NOMO-1 treated with dmso at 0.1 percent for 144 hours (cell line): ENCODE measurements at regions not wholly inside any gene's neighbourhood (a gene's known extent, or its start where the extent isn't known, plus 50 kb on each side); places are given as distances from the start of the nearest gene placed in this dataset.

Source experiments
- DNase-seq: peaks from one replicate; lab custom pipeline; 2025; ENCODE audit not compliant: unreplicated experiment; lab: John Stamatoyannopoulos, UW

GRCh38 chr22:47775686-47776085 is 1013.2 kb downstream of the TBC1D22A start:
- DNase-seq, result no peak

GRCh38 chr22:47775191-47775590 is 1012.7 kb downstream of the TBC1D22A start:
- no peak for DNase-seq

DNA sequence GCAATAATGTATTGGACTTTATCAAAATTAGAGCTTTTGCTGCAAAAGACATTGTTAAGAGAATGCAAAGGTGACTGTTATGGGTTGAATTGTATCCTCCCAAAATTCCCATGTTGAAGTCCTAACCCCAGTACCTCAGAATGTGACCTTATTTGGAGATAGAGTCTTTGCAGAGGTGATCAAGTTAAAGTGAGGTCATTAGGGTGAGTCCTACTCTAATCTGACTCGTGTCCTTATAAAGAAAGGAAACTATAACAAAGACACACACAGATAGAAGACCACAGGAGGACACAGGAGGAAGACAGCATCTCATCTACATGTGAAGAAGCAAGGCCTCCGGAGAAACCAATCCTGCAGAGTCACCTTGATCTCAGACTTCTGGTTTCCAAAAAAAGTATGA is 1011.2 kb downstream of the TBC1D22A start:
- no peak for DNase-seq

- no peak for DNase-seq
These were observed 1010.4 kb downstream of the TBC1D22A start for GRCh38 chr22:47772864-47773263.

GRCh38 chr22:47769652-47770051 is 1007.2 kb downstream of the TBC1D22A start:
- DNase-seq, result no peak

DNA sequence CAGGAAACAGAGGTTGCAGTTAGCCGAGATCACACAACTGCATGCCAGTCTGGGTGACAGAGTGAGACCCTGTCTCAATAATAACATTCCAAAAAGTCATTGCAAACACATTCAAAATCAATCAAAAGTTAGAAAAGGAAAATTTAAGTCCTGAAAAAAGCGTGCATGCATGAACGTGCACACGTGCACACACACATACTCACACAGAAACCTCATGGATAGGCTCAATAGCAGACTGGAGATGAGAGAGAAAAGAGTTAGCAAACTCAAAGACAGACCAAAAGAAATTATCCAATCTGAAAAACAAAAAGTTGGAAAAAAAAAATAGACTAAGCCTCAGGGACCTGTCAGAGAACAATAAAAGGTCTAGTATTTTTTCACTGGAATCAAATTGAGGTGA is 1005.6 kb downstream of the TBC1D22A start:
- DNase-seq, result no peak

GRCh38 chr22:47767403-47767802 is 1005.0 kb downstream of the TBC1D22A start:
- no peak for DNase-seq

GRCh38 chr22:47765757-47766156 is 1003.3 kb downstream of the TBC1D22A start:
- DNase-seq, result no peak

GRCh38 chr22:47762141-47762540 is 999.7 kb downstream of the TBC1D22A start:
- no peak for DNase-seq

- DNase-seq, result no peak
These were observed 997.5 kb downstream of the TBC1D22A start for GRCh38 chr22:47759909-47760308.

- DNase-seq, result no peak
These were observed 995.3 kb downstream of the TBC1D22A start for GRCh38 chr22:47757741-47758140.

- DNase-seq, result no peak
These were observed 987.6 kb downstream of the TBC1D22A start for GRCh38 chr22:47750086-47750485.

DNA sequence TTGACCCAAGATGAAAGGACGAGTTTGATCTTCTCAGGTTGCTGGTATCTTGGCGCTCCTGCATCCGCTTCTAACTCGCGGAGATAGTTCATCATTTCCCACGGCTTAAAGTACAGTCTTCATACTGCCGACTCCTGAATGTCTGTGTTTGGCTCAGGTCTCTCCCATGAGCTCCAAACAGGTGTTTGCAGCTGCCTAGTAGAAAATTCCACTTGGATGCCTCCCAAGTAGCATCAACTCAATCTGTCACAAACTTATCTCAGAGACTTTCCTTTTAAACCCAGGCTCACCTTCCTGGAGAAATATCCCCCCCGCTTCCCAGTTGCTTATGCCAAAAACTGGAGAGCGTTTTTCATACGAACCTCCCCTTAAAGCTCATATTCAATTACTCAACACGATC is 986.5 kb downstream of the TBC1D22A start:
- DNase-seq, result no peak

- DNase-seq, result no peak
These were observed 985.8 kb downstream of the TBC1D22A start for GRCh38 chr22:47748271-47748670.

GRCh38 chr22:47740109-47740805 is 977.8 kb downstream of the TBC1D22A start:
- no peak for DNase-seq

DNA sequence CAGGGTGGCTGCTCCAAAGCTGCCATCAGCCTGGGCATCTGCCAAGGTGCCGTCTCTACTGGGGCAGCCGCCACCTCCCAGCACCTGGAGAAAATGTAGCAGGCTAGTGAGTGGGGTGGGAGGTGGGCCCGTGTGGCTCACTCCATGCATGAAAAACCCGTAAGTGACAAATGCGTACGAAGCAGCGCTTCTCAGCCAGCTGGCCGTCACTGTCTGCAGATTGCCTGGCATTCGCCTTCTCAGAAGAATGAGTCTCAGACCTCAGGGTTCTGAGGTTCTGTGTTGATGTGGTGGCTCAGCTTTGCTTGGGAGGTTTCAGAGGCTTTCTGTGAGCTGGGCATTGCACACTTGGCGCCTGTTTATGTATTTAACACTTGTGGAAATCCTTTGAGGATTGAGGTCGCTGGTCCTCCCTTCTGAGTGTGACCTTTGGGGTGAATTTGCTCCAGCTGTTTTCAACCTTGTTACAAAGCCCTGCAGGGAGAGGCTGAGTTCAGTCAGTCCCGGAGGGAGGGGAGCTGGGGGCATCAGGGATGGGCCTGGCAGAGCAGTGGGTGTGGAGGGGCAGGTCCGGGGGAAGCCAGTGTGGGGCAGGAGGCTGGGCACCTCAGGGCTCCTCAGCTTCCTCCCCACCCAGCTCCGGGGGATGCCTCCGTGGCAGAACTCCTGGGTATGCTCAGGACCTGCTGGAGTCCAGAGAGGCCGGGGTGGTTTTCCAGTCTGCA is 977.0 kb downstream of the TBC1D22A start:
- no peak for DNase-seq

GRCh38 chr22:47738472-47739013 is 976.1 kb downstream of the TBC1D22A start:
- no peak for DNase-seq

DNA sequence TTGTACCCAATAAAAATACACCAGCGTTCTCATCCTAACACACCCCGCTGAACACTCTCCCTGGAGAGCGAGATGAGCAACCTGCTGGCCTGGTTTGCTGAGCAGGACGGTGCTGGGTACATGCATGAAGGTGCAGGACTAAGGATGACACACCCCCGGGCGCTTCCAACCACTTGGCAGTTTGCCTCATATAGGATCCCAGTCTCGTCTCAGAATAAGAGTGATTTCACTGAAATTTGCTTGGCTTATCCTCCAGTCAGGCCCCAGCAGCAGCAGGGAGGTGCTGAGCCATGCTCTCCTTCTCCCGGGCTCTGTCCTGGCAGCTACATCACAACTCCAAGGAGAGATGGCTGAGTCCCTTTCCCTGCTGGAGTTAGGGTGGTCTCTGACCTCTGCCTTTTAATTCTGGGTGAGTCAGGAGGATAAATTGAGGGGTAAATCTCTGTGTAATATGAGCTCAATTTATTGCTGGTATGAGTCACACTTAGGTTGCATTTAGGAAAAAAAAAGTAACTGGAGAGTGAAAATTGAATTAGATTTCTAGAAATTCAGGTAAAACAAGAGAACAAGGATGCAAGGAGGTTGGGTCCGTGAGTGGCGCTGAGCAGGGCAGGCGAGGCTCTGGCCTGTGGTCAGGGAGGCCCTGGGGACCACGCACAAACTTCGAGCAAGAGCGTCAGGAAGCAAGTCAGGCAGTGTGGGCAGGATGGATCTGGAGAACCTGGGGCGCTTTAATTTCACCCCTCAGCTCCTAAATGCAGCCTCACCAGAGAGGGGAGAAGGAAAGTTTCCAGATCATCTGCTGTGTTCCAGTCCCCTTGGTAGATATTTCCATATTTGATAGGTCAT is 974.0 kb downstream of the TBC1D22A start:
- no peak for DNase-seq

DNA sequence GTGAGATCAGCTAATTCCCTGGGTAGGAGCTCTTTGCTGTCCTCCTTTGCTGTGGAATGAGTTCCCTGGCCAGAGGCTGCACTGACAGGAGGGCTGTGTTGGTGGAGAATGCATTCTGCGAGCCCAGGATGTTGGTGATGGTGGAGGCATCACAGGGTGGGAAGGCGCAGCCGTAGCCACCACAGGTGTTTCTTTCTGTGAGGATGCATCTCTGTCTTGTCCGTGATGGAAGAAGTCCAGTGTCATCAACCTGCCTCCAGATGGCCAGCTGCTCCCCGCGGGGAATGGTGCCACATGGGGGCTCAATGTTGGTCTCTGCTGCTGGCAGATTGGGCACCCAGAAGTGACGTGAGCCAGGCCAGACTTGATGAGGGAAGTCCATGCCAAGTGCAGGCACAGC is 972.1 kb downstream of the TBC1D22A start:
- DNase-seq, result no peak

DNA sequence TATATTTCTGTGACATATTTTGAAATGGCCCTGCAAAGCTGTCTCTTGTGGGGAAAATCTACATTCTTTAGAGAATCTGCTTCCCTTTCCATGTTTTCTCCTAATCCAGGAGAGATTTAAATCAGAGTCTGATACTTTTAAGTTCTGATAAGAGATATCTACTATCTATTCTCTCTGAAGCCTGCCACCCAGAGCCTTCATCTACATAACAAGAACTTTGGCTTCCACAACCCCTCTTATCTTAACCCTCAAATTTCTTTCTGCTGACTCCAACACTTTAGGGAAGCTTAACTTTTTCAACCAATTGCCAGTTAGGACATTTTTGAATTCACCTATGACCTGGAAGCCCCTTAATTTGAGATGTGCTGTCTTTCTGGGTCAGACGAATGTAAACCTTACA is 965.2 kb downstream of the TBC1D22A start:
- DNase-seq, result no peak

GRCh38 chr22:47724751-47725150 is 962.3 kb downstream of the TBC1D22A start:
- no peak for DNase-seq
